ENCODE measurements at regions not wholly inside any gene's neighbourhood (a gene's known extent, or its start where the extent isn't known, plus 50 kb on each side); places are given as distances from the start of the nearest gene placed in this dataset.

DNA sequence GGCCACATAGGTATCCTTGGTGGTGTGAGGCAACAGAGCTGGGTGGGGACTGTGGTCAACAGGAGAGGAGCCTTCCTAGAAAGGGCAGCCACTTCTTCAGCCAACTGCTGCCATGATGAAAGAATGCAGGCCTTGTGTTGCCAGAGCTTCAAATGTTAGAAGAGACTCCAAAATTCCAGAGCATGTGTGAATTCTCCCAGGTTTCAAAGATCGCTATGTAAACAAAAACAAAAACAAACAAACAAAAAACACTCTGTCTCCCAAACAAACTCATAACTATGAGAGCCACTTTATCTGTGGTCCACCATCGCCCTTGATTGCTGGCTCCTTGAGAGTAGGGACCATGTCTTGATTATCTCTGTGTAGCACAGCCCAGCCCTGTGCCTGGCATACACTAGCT is 55.5 kb upstream of the ZNF423 start:
- TF ChIP-seq TAF1 (IDR thresholded peaks at IDR 0.05; ENCODE audit: low read depth, low read length) (no peak), POLR2A (IDR thresholded peaks at IDR 0.05; ENCODE audit: low read depth, low read length) (no peak)
